Kidney tubule cell (primary cell): ENCODE measurements at regions not wholly inside any gene's neighbourhood (a gene's known extent, or its start where the extent isn't known, plus 50 kb on each side); places are given as distances from the start of the nearest gene placed in this dataset.

Experiments
- DNase-seq: peaks from one replicate; pipeline ENCODE4 v3.0.0-alpha.2; 2018; ENCODE audit warnings: low spot score

DNA sequence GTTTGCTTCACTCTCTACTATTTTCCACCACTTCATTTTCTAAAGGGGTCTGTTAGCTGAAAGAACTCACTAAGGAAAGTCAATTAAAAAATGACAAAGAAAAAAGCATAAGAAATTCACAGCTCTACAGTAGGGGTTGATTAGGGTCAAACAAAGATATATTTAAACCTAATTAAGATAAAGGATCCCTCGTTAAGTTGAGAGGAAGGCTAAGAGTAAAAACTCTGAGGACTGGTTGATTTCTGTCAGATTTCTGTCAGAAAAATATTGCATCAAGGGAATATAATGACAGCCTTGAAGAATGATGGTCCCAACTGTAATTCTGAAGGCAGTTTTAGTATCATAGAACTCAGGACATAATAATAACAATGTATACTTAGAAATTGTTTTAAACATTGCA is 218.0 kb downstream of the QDPR start:
- DNase-seq = no peak

DNA sequence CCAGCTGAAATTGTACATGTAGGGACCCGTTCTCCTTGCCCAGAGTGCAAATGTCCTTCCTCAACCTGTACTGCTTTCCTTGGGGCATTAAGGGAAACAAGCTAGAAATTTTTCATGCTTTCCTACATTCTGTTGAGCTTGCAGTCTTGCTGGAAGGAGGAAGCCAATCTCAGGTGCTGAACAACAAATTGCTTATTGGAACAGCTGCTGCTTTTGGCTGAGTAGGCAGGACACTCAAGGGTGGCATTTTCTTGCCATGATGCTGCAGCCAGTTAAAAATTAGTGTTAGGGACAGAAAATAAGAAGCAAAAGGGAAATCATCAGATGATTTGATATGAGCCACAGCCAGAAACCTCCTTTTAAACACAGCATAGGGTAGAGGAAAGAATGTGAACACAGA is 223.7 kb downstream of the QDPR start:
- DNase-seq = no peak

- no peak for DNase-seq
Observed at GRCh38 chr4:17286752-17287460, 225.0 kb downstream of the QDPR start.

GRCh38 chr4:17285747-17286146 is 226.1 kb downstream of the QDPR start:
- no peak for DNase-seq

- DNase-seq = no peak
Observed at GRCh38 chr4:17284323-17285175, 227.3 kb downstream of the QDPR start.

GRCh38 chr4:17283832-17284231 is 228.1 kb downstream of the QDPR start:
- no peak for DNase-seq

DNA sequence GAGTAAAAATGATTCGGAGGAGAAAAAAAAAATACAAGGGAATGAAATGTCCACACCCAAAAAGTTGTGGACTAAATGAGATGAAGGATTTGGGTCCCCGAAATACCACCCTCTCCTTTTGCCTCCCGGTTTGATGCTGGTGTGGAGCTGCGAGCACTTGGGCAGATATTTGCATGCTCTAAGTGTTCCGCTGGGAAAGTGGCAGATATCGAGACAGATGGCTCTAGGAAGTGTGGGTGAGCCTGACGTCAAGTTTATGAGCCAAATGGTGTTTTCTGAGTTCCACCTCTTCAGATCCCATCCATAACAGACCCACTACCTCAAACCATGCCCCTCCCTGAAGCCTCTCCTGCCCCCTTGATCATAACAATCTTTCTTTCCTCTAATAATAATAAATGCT is 228.6 kb downstream of the QDPR start:
- DNase-seq = no peak

DNA sequence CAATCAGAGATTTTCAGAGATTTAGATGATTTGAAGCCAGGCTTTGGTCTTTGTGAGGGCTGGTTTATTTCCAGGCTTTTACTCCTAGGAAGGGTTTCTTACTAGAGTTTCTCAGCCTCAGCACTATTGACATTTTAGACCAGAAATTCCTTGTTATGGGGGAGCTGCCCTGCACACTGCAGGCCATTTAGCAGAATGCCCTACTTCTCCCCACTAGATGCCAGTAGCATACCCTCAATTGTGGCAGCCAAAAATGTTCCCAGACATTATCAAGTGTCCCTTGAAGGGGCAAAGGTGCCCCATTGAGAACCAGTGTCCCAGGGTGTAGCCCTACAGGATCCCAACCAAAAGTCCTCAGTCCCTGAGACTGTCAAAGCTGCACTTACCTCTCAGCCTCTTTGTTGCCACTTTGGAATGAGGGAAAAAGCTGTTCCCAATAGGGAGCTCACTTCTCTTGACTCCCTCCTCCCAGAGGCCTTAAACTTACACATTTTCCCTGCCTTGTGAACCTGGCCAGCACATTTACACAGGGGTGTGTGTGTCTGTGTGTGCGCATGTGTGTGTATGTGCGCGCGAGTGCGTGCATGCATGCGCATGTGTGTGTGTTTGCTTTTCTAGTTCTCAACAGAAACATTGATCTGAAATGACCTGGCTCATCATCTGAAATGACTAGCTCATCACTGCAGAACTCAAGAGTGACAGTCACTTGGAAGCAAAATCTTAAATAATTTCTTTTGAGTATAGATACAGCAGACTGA is 231.4 kb downstream of the QDPR start:
- no peak for DNase-seq

GRCh38 chr4:17276776-17277175 is 235.1 kb downstream of the QDPR start:
- DNase-seq = no peak

DNA sequence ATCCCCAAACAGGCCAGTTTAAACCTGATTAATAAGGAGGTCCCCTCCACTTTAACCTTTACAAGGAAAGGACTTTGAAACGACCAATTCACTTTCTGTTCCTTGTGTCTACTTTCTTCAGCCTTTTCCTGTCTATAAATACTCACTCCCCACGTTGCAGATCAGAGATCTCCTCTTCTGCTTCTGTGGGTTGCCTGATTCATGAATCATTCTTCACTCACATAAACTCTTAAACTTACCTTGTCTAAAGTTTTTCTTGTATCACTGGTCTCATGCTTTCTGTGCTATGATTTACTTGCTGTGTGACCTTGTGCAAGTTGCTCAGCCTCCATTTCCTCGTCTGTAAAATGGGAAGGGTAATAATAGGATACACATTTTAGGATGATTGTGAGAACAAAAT is 236.1 kb downstream of the QDPR start:
- DNase-seq = no peak

DNA sequence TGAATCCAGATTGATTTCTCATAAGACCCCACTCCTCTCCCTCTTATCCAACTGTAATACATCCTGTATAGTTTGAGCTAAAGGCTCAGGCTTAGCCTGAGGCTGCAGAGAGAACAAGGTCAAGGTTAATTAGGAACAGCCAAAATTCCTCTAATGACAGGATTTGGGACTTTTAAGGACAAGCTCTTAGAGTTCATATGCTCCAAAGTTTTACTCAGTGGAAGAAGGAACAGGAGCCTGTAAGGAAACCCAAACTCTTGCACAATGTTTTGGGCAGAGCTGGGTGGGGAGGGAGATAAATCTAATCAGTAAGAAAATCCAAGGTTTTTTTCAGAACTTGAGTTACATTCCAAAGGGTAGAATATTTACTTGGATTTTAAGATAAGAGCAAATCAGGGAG is 238.8 kb downstream of the QDPR start:
- DNase-seq = no peak

DNA sequence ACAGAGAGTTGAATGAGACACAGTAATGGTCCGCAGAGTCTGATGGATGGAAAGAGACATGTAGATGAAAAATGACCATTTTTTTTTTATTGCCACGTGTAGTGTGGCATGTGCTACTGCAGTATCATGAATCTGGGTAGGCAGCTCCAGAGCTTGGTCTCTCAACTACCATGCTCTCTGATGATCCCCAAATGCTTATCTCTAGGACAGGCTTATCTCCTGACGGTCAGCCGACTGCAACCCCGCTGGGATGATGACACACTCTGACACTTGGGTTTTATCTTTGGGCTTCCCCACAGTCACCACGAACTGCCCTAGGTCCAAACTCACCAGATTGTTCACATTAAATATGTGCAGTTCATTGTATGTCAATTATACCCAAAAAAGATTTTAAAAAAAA is 239.7 kb downstream of the QDPR start:
- no peak for DNase-seq

DNA sequence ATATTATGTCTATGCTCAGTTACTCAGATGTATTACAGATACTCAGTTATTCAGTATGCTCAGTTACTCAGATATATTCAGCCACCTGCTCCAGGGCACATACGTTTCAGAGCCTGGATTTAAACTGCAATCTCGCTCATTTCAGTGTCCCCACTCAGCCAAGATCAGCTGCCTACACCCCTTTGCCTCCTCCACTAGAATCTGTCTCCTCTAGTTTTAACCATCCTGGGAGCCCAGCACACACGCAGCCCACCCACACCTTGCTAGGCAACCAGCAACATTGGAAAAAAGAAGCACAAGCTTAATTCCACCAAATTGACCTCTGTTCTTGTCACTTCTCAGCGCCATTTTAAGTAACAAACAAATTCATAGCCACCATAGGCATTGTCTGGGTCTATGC is 246.2 kb downstream of the QDPR start:
- no peak for DNase-seq

- no peak for DNase-seq
Observed at GRCh38 chr4:17265139-17265538, 246.8 kb downstream of the QDPR start.

DNA sequence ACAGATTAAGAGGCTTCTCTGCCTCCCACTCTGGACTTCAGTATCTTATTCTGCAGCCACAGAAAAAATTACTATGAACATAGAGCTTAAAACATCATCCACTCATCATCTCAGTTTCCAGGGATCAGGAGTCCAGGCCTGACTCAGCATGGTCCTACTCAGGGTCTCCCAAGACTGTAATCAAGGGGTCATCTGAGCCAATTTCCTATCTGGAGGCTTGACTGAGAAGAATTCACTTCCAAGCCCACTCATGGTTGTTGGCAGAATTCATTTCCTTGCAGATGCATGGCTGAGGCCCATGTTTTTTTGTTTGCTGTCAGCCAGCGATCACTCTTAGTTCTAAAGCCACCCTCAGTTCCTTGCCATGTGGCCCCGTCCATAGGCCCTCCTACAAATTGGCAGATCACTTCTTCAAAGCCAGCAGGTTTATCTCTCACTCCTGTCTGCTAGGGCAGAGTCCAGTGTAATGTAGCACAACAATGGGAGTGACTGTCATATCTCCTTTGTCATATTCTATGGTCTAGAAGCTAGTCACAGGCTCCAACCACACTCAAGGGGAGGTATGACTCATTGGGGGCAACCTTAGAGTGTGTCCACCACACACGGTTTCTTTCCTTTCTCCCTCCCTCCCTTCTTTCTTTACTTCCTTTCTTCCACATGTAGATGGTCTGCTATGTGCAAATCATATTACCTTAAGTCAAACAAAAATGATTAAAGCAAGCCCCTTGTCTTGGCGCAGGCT is 251.6 kb downstream of the QDPR start:
- DNase-seq = no peak

DNA sequence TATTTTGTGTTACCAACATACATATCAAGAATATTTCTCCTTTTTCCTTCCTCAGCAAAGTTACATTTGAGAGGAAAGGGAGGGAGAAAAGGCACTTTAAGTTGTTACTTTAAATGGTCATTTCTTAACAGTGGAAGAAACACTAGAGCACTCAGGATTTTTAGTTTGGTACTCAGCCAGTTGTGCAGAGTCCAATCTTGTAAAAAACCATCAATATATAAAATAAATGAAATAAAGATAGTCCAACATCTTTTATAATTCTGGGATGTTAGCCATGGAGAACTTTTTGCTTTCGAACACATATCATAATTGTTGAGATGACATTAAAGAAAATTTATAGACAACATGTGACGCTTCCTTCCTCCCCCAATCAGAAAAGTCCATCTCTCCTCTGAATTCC is 253.8 kb downstream of the QDPR start:
- DNase-seq = no peak

DNA sequence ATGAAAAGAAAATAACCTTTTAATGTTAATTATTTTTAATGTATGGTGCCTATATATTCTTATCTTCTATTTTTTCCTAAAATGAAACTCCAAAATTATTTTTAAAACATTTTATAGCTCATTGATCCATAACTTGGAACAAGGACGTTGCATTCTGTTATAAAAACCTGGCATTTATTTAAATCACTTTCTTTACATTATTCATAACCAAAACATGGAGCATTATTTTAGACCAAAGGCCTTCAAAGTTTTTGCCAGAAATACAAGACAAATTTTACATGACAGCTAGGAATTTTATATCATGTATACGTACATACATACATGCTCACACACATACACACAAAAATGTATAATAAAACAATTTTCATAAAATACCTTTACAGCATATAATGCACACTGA is 259.8 kb downstream of the QDPR start:
- DNase-seq = no peak

DNA sequence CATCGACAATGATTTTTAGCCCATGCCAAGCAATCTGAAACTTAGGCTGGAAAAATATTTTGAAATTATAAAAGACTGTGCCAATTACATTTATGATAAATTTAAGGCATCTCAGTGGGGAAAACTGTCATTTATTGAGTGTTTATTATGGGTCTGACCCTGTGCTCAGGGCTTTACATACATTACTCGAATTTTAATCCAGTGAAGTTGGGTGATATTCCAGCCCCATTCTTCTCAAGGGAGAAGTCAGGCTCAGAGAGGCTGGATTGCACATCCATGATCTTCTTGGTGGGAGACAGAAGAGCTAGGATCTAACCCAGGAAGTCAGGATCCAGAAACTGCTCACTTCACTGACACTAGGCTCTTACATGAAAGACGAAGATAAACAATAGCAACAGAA is 260.8 kb downstream of the QDPR start:
- DNase-seq = no peak

GRCh38 chr4:17250591-17250990 is 261.3 kb downstream of the QDPR start:
- DNase-seq = no peak

GRCh38 chr4:17246656-17247055 is 265.2 kb downstream of the QDPR start:
- no peak for DNase-seq

DNA sequence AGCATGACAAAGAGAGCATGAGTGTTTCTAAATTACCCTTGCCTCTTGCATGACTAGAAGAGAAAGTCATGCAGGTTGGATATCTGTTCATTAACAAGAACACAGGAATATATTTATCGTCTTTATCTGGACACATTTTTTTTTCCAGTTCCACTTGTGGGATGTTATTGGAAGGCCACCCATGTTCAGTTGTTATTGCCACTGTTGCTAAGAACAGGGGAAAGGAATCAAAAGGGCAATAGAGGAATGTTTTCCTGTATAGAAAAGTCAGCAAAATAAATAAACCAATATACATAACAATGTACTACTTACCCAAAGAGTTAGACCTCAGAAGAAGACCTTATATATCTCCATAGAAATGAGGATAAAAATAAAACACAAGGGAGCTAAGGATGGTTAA is 270.1 kb downstream of the QDPR start:
- no peak for DNase-seq

GRCh38 chr4:17238633-17239032 is 273.3 kb downstream of the QDPR start:
- DNase-seq = no peak
